Naive thymus-derived CD4-positive, alpha-beta T cell (primary cell): ENCODE measurements at regions not wholly inside any gene's neighbourhood (a gene's known extent, or its start where the extent isn't known, plus 50 kb on each side); places are given as distances from the start of the nearest gene placed in this dataset.

Experiments
- ATAC-seq: fragments of 150-1000 bp; cut with Tn5 transposase; 2 replicates; pipeline ENCODE4 v1.10.0; 2021; ENCODE audit warnings: mild to moderate bottlenecking, moderate library complexity
- CTCF ChIA-PET: fragments of 350-600 bp; sonication (Branson Sonifier 250); formaldehyde crosslinking; loops from one replicate; lab custom pipeline; 2021; ENCODE audit warnings: antibody characterized with exemption; lab: Charles Lee
- POLR2A ChIA-PET: fragments of 350-600 bp; sonication (Branson Sonifier 250); formaldehyde crosslinking; loops from one replicate; lab custom pipeline; 2021; ENCODE audit warnings: antibody characterized with exemption, inconsistent platforms; lab: Charles Lee
- DNase-seq, 9 donors: peaks; one replicate each; pipeline versions ENCODE4 v3.0.0 to v3.0.0-alpha.2; 2020 to 2022; ENCODE audit warnings: mixed read lengths in 1 of 9
- H3K27ac ChIP-seq: one replicate; pipeline ENCODE4 v1.7.0; 2013; ENCODE audit warnings: mild to moderate bottlenecking, low read depth, low read length, moderate library complexity
- H3K27me3 ChIP-seq, 2 donors: one replicate each; pipeline ENCODE4 v1.7.0; 2013; ENCODE audit warnings: low read length in 2 of 2, mild to moderate bottlenecking in 2 of 2, moderate library complexity in 2 of 2; ENCODE audit not compliant: control insufficient read depth in 2 of 2, insufficient read depth in 2 of 2
- H3K36me3 ChIP-seq, 3 experiments: 1 replicate in 2 of 3; 2 replicates in 1 of 3; pipeline ENCODE4 v1.7.0; 2013; ENCODE audit warnings: low read length in 3 of 3, mild to moderate bottlenecking in 3 of 3, moderate library complexity in 1 of 3; ENCODE audit not compliant: insufficient read depth in 3 of 3, control insufficient read depth in 2 of 3
- H3K4me1 ChIP-seq, 2 donors: one replicate each; pipeline ENCODE4 v1.7.0; 2013; ENCODE audit warnings: low read length in 2 of 2, mild to moderate bottlenecking in 2 of 2, moderate library complexity in 1 of 2; ENCODE audit not compliant: control insufficient read depth in 2 of 2, insufficient read depth in 2 of 2
- H3K4me3 ChIP-seq: 2 replicates; pipeline ENCODE4 v1.7.0; 2013; ENCODE audit warnings: mild to moderate bottlenecking, low read length
- H3K9me3 ChIP-seq, 3 experiments: 1 replicate in 2 of 3; 2 replicates in 1 of 3; pipeline ENCODE4 v1.7.0; 2013; ENCODE audit warnings: low read length in 3 of 3; ENCODE audit not compliant: control insufficient read depth in 2 of 3
- H3K27ac Mint-ChIP-seq, 9 donors: one replicate each; pipeline ENCODE4 v1.8.0; 2020 to 2022; ENCODE audit warnings: mixed read lengths in 9 of 9, mild to moderate bottlenecking in 8 of 9, moderate library complexity in 5 of 9, inconsistent platforms in 2 of 9
- H3K27me3 Mint-ChIP-seq, 5 donors: one replicate each; pipeline ENCODE4 v1.8.0; 2021 to 2022; ENCODE audit warnings: mixed read lengths in 5 of 5, mild to moderate bottlenecking in 1 of 5
- H3K36me3 Mint-ChIP-seq, 5 donors: one replicate each; pipeline ENCODE4 v1.8.0; 2020 to 2022; ENCODE audit warnings: mixed read lengths in 5 of 5, mild to moderate bottlenecking in 3 of 5, inconsistent platforms in 1 of 5
- H3K4me1 Mint-ChIP-seq, 7 donors: one replicate each; pipeline ENCODE4 v1.8.0; 2020 to 2022; ENCODE audit warnings: mixed read lengths in 7 of 7, mild to moderate bottlenecking in 3 of 7, inconsistent platforms in 1 of 7
- H3K4me3 Mint-ChIP-seq, 10 donors: one replicate each; pipeline ENCODE4 v1.8.0; 2020 to 2022; ENCODE audit warnings: mild to moderate bottlenecking in 10 of 10, mixed read lengths in 10 of 10, moderate library complexity in 6 of 10, inconsistent platforms in 2 of 10
- H3K9me3 Mint-ChIP-seq, 11 donors: one replicate each; pipeline ENCODE4 v1.8.0; 2020 to 2022; ENCODE audit warnings: mixed read lengths in 11 of 11, mild to moderate bottlenecking in 4 of 11, inconsistent platforms in 1 of 11, moderate library complexity in 1 of 11
- intact Hi-C, 2 donors: fragments of 100-400 bp; cut with micrococcal nuclease; formaldehyde crosslinking; loops; one replicate each; pipeline ENCODE4 v1.15.1; 2023

GRCh38 chr7:155226261-155227003, 71.2 kb upstream of the INSIG1 start:
- H3K36me3 Mint-ChIP-seq: no peaks in the 10 kb centered on the region
- Histone ChIP-seq H3K4me1 (no peaks in the 10 kb centered on the region), H3K27me3 (no peaks in the 10 kb centered on the region), H3K9me3 (no peaks in the 10 kb centered on the region), H3K4me3 (no peak overlapping the region), H3K36me3 (no peaks in the 10 kb centered on the region), H3K27ac (no peak overlapping the region)
- no peak overlapping the region for H3K4me3 Mint-ChIP-seq
- peaks cover 0 to 13% (median 0%) of the 10 kb centered on the region in 5 donors for H3K27me3 Mint-ChIP-seq
- no peaks in the 10 kb centered on the region for H3K9me3 Mint-ChIP-seq
- no peak overlapping the region for H3K27ac Mint-ChIP-seq
- peaks cover 0 to 14% (median 2%) of the 10 kb centered on the region in 7 donors for H3K4me1 Mint-ChIP-seq
- intact Hi-C loops: no loop called here
- ATAC-seq (no peak), DNase-seq (no peak)
- CTCF ChIA-PET: no interaction called here
- POLR2A ChIA-PET: no interaction called here

- H3K4me3 Mint-ChIP-seq: no peak overlapping the region
- Histone ChIP-seq H3K27me3 (no peaks in the 10 kb centered on the region), H3K9me3 (no peaks in the 10 kb centered on the region), H3K27ac (no peak overlapping the region), H3K36me3 (no peaks in the 10 kb centered on the region), H3K4me1 (no peaks in the 10 kb centered on the region), H3K4me3 (no peak overlapping the region)
- peaks cover 0 to 10% (median 0%) of the 10 kb centered on the region in 5 donors for H3K27me3 Mint-ChIP-seq
- H3K27ac Mint-ChIP-seq: no peak overlapping the region
- H3K9me3 Mint-ChIP-seq: no peaks in the 10 kb centered on the region
- H3K4me1 Mint-ChIP-seq: peaks cover 0 to 14% (median under 1%) of the 10 kb centered on the region in 7 donors
- DNase-seq: no peak
- intact Hi-C loops: no loop called here
- ChIA-PET POLR2A (no interaction called here), CTCF (no interaction called here)
- ATAC-seq: no peak
- H3K36me3 Mint-ChIP-seq: no peaks in the 10 kb centered on the region
Observed at GRCh38 chr7:155227004-155227787, 70.5 kb upstream of the INSIG1 start.

GRCh38 chr7:155227788-155228458, 69.8 kb upstream of the INSIG1 start:
- intact Hi-C loops: no loop called here
- H3K36me3 Mint-ChIP-seq: no peaks in the 10 kb centered on the region
- H3K27ac Mint-ChIP-seq: peak overlapping the region in 1 of 9 donors; percentile 36
- peaks cover 0 to 10% (median 0%) of the 10 kb centered on the region in 5 donors for H3K27me3 Mint-ChIP-seq
- Histone ChIP-seq H3K27ac (no peak overlapping the region), H3K36me3 (no peaks in the 10 kb centered on the region), H3K27me3 (no peaks in the 10 kb centered on the region), H3K4me1 (no peaks in the 10 kb centered on the region), H3K4me3 (no peak overlapping the region), H3K9me3 (no peaks in the 10 kb centered on the region)
- no peaks in the 10 kb centered on the region for H3K9me3 Mint-ChIP-seq
- H3K4me3 Mint-ChIP-seq: no peak overlapping the region
- ATAC-seq (no peak), DNase-seq (no peak)
- H3K4me1 Mint-ChIP-seq: peaks cover 0 to 14% (median 0%) of the 10 kb centered on the region in 7 donors
- ChIA-PET POLR2A (no interaction called here), CTCF (no interaction called here)

- Mint-ChIP-seq H3K27me3 (peaks cover 0 to 10% (median 0%) of the 10 kb centered on the region in 5 donors), H3K9me3 (no peaks in the 10 kb centered on the region), H3K4me1 (peaks cover 0 to 17% (median 0%) of the 10 kb centered on the region in 7 donors), H3K27ac (peak overlapping the region in 1 of 9 donors; percentile 33), H3K4me3 (no peak overlapping the region), H3K36me3 (no peaks in the 10 kb centered on the region)
- no peaks in the 10 kb centered on the region for H3K36me3 ChIP-seq
- no peak for ATAC-seq
- intact Hi-C loops: no loop called here
- DNase-seq: no peak
- no peaks in the 10 kb centered on the region for H3K27me3 ChIP-seq
- ChIA-PET CTCF (no interaction called here), POLR2A (no interaction called here)
- no peak overlapping the region for H3K27ac ChIP-seq
- H3K9me3 ChIP-seq: no peaks in the 10 kb centered on the region
- no peak overlapping the region for H3K4me3 ChIP-seq
- no peaks in the 10 kb centered on the region for H3K4me1 ChIP-seq
Observed at GRCh38 chr7:155228459-155228845, 69.2 kb upstream of the INSIG1 start.

- H3K4me3 Mint-ChIP-seq: no peak overlapping the region
- Histone ChIP-seq H3K4me1 (no peaks in the 10 kb centered on the region), H3K9me3 (no peaks in the 10 kb centered on the region), H3K4me3 (no peak overlapping the region), H3K36me3 (no peaks in the 10 kb centered on the region), H3K27me3 (no peaks in the 10 kb centered on the region), H3K27ac (no peak overlapping the region)
- peak overlapping the region in 1 of 9 donors; percentile 3 for H3K27ac Mint-ChIP-seq
- DNase-seq (no peak), ATAC-seq (no peak)
- H3K36me3 Mint-ChIP-seq: no peaks in the 10 kb centered on the region
- CTCF ChIA-PET: no interaction called here
- peaks cover 0 to 17% (median 0%) of the 10 kb centered on the region in 7 donors for H3K4me1 Mint-ChIP-seq
- H3K9me3 Mint-ChIP-seq: no peaks in the 10 kb centered on the region
- POLR2A ChIA-PET: no interaction called here
- H3K27me3 Mint-ChIP-seq: peaks cover 0 to 10% (median 0%) of the 10 kb centered on the region in 5 donors
- intact Hi-C loops: no loop called here
Observed at GRCh38 chr7:155228894-155229293, 68.8 kb upstream of the INSIG1 start.

- no peak for ATAC-seq
- H3K4me1 Mint-ChIP-seq: peaks cover 0 to 17% (median 0%) of the 10 kb centered on the region in 7 donors
- no peak overlapping the region for H3K4me3 Mint-ChIP-seq
Observed at GRCh38 chr7:155229548-155230168, 68.0 kb upstream of the INSIG1 start.

More at GRCh38 chr7:155229548-155230168, 68.0 kb upstream of the INSIG1 start:
- intact Hi-C loops: no loop called here
- Mint-ChIP-seq H3K36me3 (no peaks in the 10 kb centered on the region), H3K27me3 (peaks cover 0 to 7% (median 0%) of the 10 kb centered on the region in 5 donors), H3K27ac (no peak overlapping the region), H3K9me3 (no peaks in the 10 kb centered on the region)
- H3K4me1 ChIP-seq: no peaks in the 10 kb centered on the region
- no peaks in the 10 kb centered on the region for H3K27me3 ChIP-seq
- DNase-seq: no peak
- ChIA-PET CTCF (interaction anchor here (0.8 kb wide), 1 partner anchor 122 kb away, joined by 3 read pairs; no protein-coding TSS in a partner anchor), POLR2A (no interaction called here)
- H3K9me3 ChIP-seq: no peaks in the 10 kb centered on the region
- no peaks in the 10 kb centered on the region for H3K36me3 ChIP-seq
- H3K4me3 ChIP-seq: no peak overlapping the region
- no peak overlapping the region for H3K27ac ChIP-seq
